HepG2 (cell line): ENCODE measurements at regions not wholly inside any gene's neighbourhood (a gene's known extent, or its start where the extent isn't known, plus 50 kb on each side); places are given as distances from the start of the nearest gene placed in this dataset.

ENCODE experiments used
- BORCS8-MEF2B ChIP-seq: sonication (generic); formaldehyde crosslinking; IDR thresholded peaks from 2 replicates; pipeline ENCODE4 v1.8.0; 2022; ENCODE audit warnings: mild to moderate bottlenecking, missing genetic modification reagents
- ELF1 ChIP-seq: sonication (generic); formaldehyde crosslinking; IDR thresholded peaks from 2 replicates; pipeline ENCODE4 v1.4.0; 2020; ENCODE audit warnings: missing genetic modification reagents
- EZH2 ChIP-seq: conservative IDR thresholded peaks from 2 replicates; pipeline ENCODE4 v1.6.1; 2012; ENCODE audit warnings: mild to moderate bottlenecking, low read depth, low read length, moderate library complexity
- HOXA3 ChIP-seq: sonication (generic); formaldehyde crosslinking; IDR thresholded peaks from 2 replicates; pipeline ENCODE4 v1.5.0; 2020; ENCODE audit warnings: missing genetic modification reagents
- KMT2B ChIP-seq: IDR thresholded peaks from 2 replicates; pipeline ENCODE4 v1.6.1; 2016; ENCODE audit warnings: missing genetic modification reagents, missing compliant biosample characterization
- RELA ChIP-seq: sonication (generic); formaldehyde crosslinking; IDR thresholded peaks from 2 replicates; pipeline ENCODE4 v1.4.0; 2020; ENCODE audit warnings: missing genetic modification reagents
- SSRP1 ChIP-seq: IDR thresholded peaks from 2 replicates; pipeline ENCODE4 v1.6.1; 2016; ENCODE audit warnings: control low read depth
- ZNF143 ChIP-seq: sonication (generic); formaldehyde crosslinking; IDR thresholded peaks from 2 replicates; pipeline ENCODE4 v1.4.0; 2020; ENCODE audit warnings: missing genetic modification reagents
- ZNF260 ChIP-seq: sonication (generic); formaldehyde crosslinking; IDR thresholded peaks from 2 replicates; pipeline ENCODE4 v1.4.0; 2020; ENCODE audit warnings: missing genetic modification reagents, low read depth, mild to moderate bottlenecking, borderline replicate concordance
- ZNF274 ChIP-seq: sonication (generic); formaldehyde crosslinking; IDR thresholded peaks from 2 replicates; pipeline ENCODE4 v1.5.1; 2020; ENCODE audit warnings: mild to moderate bottlenecking, missing genetic modification reagents
- ZNF343 ChIP-seq: sonication (generic); formaldehyde crosslinking; IDR thresholded peaks from 2 replicates; pipeline ENCODE4 v1.4.0; 2020; ENCODE audit warnings: mild to moderate bottlenecking, missing genetic modification reagents
- ZNF367 ChIP-seq: sonication (generic); formaldehyde crosslinking; IDR thresholded peaks from 2 replicates; pipeline ENCODE4 v1.4.0; 2020; ENCODE audit warnings: missing genetic modification reagents, borderline replicate concordance
- ZNF562 ChIP-seq: sonication (generic); formaldehyde crosslinking; IDR thresholded peaks from 2 replicates; pipeline ENCODE4 v1.8.0; 2022; ENCODE audit warnings: missing genetic modification reagents, borderline replicate concordance
- ZNF652 ChIP-seq: IDR thresholded peaks from 2 replicates; pipeline ENCODE4 v1.6.1; 2016; ENCODE audit warnings: low read depth, borderline replicate concordance
- ZNF816 ChIP-seq: sonication (generic); formaldehyde crosslinking; IDR thresholded peaks from 2 replicates; pipeline ENCODE4 v1.8.0; 2022; ENCODE audit warnings: missing genetic modification reagents, mild to moderate bottlenecking, borderline replicate concordance
- ZSCAN30 ChIP-seq: sonication (generic); formaldehyde crosslinking; IDR thresholded peaks from 2 replicates; pipeline ENCODE4 v1.5.0; 2020; ENCODE audit warnings: mild to moderate bottlenecking, missing genetic modification reagents
- TF ChIP-seq, protein P1 (sequence below): sonication (generic); formaldehyde crosslinking; IDR thresholded peaks from 2 replicates; pipeline ENCODE4 v1.5.0; 2020; ENCODE audit warnings: mild to moderate bottlenecking, missing genetic modification reagents, borderline replicate concordance
- TF ChIP-seq, protein P2 (sequence below): sonication (generic); formaldehyde crosslinking; IDR thresholded peaks from 2 replicates; pipeline ENCODE4 v1.8.0; 2022; ENCODE audit warnings: missing genetic modification reagents, low read depth, mild to moderate bottlenecking, borderline replicate concordance
- TF ChIP-seq, protein P3 (sequence below): sonication (generic); formaldehyde crosslinking; conservative IDR thresholded peaks from 2 replicates; pipeline ENCODE4 v1.8.0; 2022; ENCODE audit warnings: missing genetic modification reagents
- TF ChIP-seq, protein P4 (sequence below): sonication (generic); formaldehyde crosslinking; IDR thresholded peaks from 2 replicates; pipeline ENCODE4 v1.5.0; 2020; ENCODE audit warnings: mild to moderate bottlenecking, low read depth, missing genetic modification reagents, borderline replicate concordance

DNA sequence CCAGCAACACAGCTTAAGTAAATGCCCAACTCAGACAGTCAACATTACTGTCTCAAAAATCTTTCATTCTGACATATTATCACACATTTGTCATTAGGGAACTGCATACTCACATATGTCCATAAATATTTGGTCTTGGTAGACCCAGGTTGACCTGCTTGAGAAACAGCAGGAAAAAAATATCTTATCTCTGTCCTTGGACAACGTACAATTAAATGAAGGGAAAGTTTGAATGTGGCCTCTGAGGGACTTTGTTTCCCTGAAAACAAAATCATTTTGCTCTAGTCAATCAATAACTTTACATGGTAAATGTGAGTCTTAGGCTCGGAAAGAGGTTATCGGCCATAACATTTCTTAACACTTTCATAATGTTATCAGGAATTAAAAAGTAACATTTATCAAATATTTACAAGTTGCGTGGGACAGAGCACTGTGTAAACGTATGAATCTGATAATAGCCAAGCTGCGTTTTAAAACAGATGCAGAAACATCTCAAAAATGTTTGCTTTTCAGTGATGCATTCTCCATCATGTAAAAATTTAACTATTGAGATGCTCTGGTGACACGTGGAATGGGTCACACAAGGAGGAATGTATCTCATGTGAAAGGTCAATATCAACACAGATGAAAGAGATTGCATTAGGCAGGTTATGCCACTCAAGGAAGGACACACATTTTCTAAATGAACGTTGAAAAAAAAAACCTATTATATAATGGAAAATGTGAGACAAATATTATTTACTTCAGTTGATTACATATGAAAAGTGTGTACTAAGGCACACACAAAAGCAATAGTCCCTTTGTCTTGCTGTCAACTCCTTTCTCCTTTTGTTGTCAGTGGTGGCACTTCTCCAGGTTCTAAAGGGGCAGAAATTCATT lies 304.4 kb downstream of the WDR72 start (continued):
- TF ChIP-seq, protein P1, sequence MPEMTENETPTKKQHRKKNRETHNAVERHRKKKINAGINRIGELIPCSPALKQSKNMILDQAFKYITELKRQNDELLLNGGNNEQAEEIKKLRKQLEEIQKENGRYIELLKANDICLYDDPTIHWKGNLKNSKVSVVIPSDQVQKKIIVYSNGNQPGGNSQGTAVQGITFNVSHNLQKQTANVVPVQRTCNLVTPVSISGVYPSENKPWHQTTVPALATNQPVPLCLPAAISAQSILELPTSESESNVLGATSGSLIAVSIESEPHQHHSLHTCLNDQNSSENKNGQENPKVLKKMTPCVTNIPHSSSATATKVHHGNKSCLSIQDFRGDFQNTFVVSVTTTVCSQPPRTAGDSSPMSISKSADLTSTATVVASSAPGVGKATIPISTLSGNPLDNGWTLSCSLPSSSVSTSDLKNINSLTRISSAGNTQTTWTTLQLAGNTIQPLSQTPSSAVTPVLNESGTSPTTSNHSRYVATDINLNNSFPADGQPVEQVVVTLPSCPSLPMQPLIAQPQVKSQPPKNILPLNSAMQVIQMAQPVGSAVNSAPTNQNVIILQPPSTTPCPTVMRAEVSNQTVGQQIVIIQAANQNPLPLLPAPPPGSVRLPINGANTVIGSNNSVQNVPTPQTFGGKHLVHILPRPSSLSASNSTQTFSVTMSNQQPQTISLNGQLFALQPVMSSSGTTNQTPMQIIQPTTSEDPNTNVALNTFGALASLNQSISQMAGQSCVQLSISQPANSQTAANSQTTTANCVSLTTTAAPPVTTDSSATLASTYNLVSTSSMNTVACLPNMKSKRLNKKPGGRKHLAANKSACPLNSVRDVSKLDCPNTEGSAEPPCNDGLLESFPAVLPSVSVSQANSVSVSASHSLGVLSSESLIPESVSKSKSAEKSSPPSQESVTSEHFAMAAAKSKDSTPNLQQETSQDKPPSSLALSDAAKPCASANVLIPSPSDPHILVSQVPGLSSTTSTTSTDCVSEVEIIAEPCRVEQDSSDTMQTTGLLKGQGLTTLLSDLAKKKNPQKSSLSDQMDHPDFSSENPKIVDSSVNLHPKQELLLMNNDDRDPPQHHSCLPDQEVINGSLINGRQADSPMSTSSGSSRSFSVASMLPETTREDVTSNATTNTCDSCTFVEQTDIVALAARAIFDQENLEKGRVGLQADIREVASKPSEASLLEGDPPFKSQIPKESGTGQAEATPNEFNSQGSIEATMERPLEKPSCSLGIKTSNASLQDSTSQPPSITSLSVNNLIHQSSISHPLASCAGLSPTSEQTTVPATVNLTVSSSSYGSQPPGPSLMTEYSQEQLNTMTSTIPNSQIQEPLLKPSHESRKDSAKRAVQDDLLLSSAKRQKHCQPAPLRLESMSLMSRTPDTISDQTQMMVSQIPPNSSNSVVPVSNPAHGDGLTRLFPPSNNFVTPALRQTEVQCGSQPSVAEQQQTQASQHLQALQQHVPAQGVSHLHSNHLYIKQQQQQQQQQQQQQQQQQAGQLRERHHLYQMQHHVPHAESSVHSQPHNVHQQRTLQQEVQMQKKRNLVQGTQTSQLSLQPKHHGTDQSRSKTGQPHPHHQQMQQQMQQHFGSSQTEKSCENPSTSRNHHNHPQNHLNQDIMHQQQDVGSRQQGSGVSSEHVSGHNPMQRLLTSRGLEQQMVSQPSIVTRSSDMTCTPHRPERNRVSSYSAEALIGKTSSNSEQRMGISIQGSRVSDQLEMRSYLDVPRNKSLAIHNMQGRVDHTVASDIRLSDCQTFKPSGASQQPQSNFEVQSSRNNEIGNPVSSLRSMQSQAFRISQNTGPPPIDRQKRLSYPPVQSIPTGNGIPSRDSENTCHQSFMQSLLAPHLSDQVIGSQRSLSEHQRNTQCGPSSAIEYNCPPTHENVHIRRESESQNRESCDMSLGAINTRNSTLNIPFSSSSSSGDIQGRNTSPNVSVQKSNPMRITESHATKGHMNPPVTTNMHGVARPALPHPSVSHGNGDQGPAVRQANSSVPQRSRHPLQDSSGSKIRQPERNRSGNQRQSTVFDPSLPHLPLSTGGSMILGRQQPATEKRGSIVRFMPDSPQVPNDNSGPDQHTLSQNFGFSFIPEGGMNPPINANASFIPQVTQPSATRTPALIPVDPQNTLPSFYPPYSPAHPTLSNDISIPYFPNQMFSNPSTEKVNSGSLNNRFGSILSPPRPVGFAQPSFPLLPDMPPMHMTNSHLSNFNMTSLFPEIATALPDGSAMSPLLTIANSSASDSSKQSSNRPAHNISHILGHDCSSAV (CRISPR knock-in tag), result no peak
- TF ChIP-seq SSRP1 (CRISPR knock-in tag), result no peak
- no peak for TF ChIP-seq RELA (CRISPR knock-in tag)
- TF ChIP-seq ZSCAN30 (CRISPR knock-in tag), result no peak
- no peak for TF ChIP-seq ELF1 (CRISPR knock-in tag)
- TF ChIP-seq ZNF274 (CRISPR knock-in tag), result no peak
- TF ChIP-seq HOXA3 (CRISPR knock-in tag), result no peak; the same call in 1 of the 2 replicates
- no peak for TF ChIP-seq KMT2B
- no peak for TF ChIP-seq BORCS8-MEF2B (CRISPR knock-in tag)
- TF ChIP-seq ZNF143 (CRISPR knock-in tag), result no peak
- peak; percentile 96 for TF ChIP-seq ZNF652 (CRISPR knock-in tag)
- TF ChIP-seq EZH2, result no peak
- TF ChIP-seq, protein P2, sequence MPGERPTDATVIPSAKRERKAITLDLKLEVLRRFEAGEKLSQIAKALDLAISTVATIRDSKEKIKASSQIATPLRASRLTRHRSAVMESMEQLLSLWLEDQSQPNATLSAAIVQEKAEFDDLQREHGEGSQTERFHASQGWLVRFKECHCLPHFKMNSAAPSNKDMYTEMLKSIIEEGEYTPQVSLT, result no peak
- TF ChIP-seq, protein P3, sequence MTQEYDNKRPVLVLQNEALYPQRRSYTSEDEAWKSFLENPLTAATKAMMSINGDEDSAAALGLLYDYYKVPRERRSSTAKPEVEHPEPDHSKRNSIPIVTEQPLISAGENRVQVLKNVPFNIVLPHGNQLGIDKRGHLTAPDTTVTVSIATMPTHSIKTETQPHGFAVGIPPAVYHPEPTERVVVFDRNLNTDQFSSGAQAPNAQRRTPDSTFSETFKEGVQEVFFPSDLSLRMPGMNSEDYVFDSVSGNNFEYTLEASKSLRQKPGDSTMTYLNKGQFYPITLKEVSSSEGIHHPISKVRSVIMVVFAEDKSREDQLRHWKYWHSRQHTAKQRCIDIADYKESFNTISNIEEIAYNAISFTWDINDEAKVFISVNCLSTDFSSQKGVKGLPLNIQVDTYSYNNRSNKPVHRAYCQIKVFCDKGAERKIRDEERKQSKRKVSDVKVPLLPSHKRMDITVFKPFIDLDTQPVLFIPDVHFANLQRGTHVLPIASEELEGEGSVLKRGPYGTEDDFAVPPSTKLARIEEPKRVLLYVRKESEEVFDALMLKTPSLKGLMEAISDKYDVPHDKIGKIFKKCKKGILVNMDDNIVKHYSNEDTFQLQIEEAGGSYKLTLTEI (CRISPR knock-in tag), result no peak
- TF ChIP-seq ZNF260 (CRISPR knock-in tag), result no peak
- no peak for TF ChIP-seq ZNF562 (CRISPR knock-in tag)
- TF ChIP-seq ZNF367 (CRISPR knock-in tag), result no peak
- peak; percentile 87 for TF ChIP-seq ZNF816
- TF ChIP-seq ZNF343 (CRISPR knock-in tag), result no peak
- TF ChIP-seq, protein P4, sequence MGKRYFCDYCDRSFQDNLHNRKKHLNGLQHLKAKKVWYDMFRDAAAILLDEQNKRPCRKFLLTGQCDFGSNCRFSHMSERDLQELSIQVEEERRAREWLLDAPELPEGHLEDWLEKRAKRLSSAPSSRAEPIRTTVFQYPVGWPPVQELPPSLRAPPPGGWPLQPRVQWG (CRISPR knock-in tag), result no peak
